MCF 10A (cell line): ENCODE measurements at regions not wholly inside any gene's neighbourhood (a gene's known extent, or its start where the extent isn't known, plus 50 kb on each side); places are given as distances from the start of the nearest gene placed in this dataset.

ENCODE experiments used
- BruUV-seq: library from RNA; stranded (reverse); fragments of 400-500 nt; replicated peaks from 2 replicates; lab custom pipeline; 2021; lab: Mats Ljungman, UMichigan
- CTCF ChIA-PET: fragments of 300-600 bp; sonication (Branson Sonifier 250); formaldehyde crosslinking; extraction: SDS; loops from one replicate; lab custom pipeline; 2021; ENCODE audit warnings: antibody characterized with exemption, inconsistent platforms; lab: Yijun Ruan, JAX
- POLR2A ChIA-PET: fragments of 300-600, 350-650 bp; sonication (Branson Sonifier 250); formaldehyde crosslinking; extraction: SDS; loops from one replicate; lab custom pipeline; 2020; ENCODE audit warnings: antibody characterized with exemption, inconsistent platforms; lab: Yijun Ruan, JAX
- DNase-seq: peaks from one replicate; pipeline ENCODE4 v3.0.0-alpha.2; 2018; ENCODE audit not compliant: unreplicated experiment
- H3K27ac Mint-ChIP-seq: one replicate; pipeline ENCODE4 v1.8.0; 2022; ENCODE audit warnings: mild to moderate bottlenecking, low read depth, mixed read lengths; ENCODE audit not compliant: unreplicated experiment
- H3K27me3 Mint-ChIP-seq: one replicate; pipeline ENCODE4 v1.8.0; 2022; ENCODE audit warnings: mixed read lengths; ENCODE audit not compliant: insufficient read depth, unreplicated experiment
- H3K36me3 Mint-ChIP-seq: one replicate; pipeline ENCODE4 v1.8.0; 2022; ENCODE audit warnings: mild to moderate bottlenecking, moderate library complexity, mixed read lengths; ENCODE audit not compliant: insufficient read depth, unreplicated experiment
- H3K4me1 Mint-ChIP-seq: one replicate; pipeline ENCODE4 v1.8.0; 2022; ENCODE audit warnings: mixed read lengths; ENCODE audit not compliant: insufficient read depth, unreplicated experiment
- H3K4me3 Mint-ChIP-seq: one replicate; pipeline ENCODE4 v1.8.0; 2022; ENCODE audit warnings: mild to moderate bottlenecking, moderate library complexity, mixed read lengths; ENCODE audit not compliant: unreplicated experiment
- H3K9me3 Mint-ChIP-seq: one replicate; pipeline ENCODE4 v1.8.0; 2022; ENCODE audit warnings: mixed read lengths; ENCODE audit not compliant: unreplicated experiment
- intact Hi-C: fragments of 100-400 bp; cut with micrococcal nuclease; formaldehyde crosslinking; loops from 2 replicates; pipeline ENCODE4 v1.14.1; 2022
- TF ChIP-seq, protein P1 (sequence below): fragments of 200-600 bp; IDR thresholded peaks from one replicate; pipeline ENCODE4 v1.8.0; 2022; ENCODE audit warnings: antibody characterized with exemption, mild to moderate bottlenecking; ENCODE audit not compliant: unreplicated experiment

DNA sequence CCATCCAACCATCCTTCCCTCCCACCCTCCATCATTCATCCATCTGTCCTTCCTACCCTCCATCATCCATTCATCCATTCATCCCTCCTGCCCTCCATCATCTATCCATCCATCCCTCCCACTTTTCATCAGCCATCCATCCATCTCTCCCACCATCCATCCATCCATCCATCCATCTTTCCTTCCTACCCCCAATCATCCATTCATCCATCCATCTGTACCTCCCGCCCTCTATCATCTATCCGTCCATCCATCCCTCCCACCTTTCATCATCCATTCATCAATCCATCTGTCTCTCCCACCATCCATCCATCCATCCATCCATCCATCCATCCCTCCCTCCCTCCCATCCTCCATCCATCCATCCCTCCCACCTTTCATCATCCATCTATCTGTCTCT is 968.8 kb downstream of the BRD1 start:
- TF ChIP-seq, protein P1, sequence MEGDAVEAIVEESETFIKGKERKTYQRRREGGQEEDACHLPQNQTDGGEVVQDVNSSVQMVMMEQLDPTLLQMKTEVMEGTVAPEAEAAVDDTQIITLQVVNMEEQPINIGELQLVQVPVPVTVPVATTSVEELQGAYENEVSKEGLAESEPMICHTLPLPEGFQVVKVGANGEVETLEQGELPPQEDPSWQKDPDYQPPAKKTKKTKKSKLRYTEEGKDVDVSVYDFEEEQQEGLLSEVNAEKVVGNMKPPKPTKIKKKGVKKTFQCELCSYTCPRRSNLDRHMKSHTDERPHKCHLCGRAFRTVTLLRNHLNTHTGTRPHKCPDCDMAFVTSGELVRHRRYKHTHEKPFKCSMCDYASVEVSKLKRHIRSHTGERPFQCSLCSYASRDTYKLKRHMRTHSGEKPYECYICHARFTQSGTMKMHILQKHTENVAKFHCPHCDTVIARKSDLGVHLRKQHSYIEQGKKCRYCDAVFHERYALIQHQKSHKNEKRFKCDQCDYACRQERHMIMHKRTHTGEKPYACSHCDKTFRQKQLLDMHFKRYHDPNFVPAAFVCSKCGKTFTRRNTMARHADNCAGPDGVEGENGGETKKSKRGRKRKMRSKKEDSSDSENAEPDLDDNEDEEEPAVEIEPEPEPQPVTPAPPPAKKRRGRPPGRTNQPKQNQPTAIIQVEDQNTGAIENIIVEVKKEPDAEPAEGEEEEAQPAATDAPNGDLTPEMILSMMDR: no peak
- DNase-seq: no peak
- Mint-ChIP-seq H3K27me3 (no peaks in the 10 kb centered on the region), H3K36me3 (no peaks in the 10 kb centered on the region), H3K4me3 (no peak overlapping the region), H3K27ac (no peak overlapping the region), H3K4me1 (no peaks in the 10 kb centered on the region), H3K9me3 (peaks cover 60% of the 10 kb centered on the region)
- ChIA-PET POLR2A (no interaction called here), CTCF (no interaction called here)
- BruUV-seq: no TSS peak
- intact Hi-C loops: no loop called here

DNA sequence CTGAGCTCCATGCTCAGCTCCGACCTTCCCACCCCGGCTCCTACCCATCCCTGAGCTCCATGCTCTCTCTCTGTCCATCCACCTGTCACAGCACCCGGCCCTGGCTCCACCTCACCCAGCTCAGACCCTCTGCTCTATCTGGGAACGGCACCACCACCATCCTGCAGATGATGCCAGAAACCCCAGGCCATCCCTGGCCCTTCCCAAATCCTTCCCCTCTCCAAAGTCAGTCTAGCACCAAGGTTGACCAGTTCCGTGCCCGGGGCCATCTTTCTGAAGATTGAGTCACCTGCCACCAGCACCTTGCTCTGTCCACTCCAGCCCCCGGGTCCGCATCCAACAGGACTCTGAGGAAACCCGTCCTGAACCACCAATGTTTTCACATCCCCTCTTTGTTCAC is 969.6 kb downstream of the BRD1 start:
- DNase-seq: no peak
- ChIA-PET POLR2A (no interaction called here), CTCF (interaction anchor here (1.1 kb wide), 1 partner anchor 61 kb away, joined by 3 read pairs; no protein-coding TSS in a partner anchor)
- no peaks in the 10 kb centered on the region for H3K36me3 Mint-ChIP-seq
- no TSS peak for BruUV-seq
- no peaks in the 10 kb centered on the region for H3K4me1 Mint-ChIP-seq
- TF ChIP-seq, protein P1: no peak
- H3K27ac Mint-ChIP-seq: no peak overlapping the region
- peaks cover 67% of the 10 kb centered on the region for H3K9me3 Mint-ChIP-seq
- H3K27me3 Mint-ChIP-seq: no peaks in the 10 kb centered on the region
- H3K4me3 Mint-ChIP-seq: no peak overlapping the region
- intact Hi-C loops: no loop called here

DNA sequence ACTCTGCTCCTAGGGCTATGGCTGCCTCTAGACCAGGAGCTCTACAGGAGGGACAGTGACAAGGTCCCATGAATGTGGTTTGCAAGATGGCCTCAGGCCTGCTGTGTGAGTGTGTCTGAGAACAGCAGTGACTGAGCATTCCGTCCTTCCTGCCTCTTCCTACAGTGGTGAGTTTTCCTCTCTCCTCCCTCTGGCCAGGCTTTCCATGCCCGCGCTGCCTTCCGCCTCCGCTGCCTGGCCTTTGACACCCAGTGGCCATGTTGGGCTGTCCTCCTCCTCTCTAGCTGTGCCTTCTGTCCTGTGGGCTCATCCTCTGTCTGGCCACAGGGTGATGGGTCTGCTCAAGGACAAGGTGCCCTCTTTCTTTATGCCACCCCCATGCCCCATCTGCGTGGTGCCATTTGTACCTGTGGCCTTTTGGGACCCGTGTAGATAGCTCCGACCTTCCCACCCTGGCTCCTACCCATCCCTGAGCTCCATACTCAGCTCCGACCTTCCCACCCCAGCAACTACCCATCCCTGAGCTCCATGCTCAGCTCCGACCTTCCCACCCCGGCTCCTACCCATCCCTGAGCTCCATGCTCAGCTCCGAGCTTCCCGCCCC is 970.4 kb downstream of the BRD1 start:
- ChIA-PET POLR2A (no interaction called here), CTCF (interaction anchor here (1.1 kb wide), 1 partner anchor 62 kb away, joined by 3 read pairs; no protein-coding TSS in a partner anchor)
- Mint-ChIP-seq H3K27me3 (no peaks in the 10 kb centered on the region), H3K36me3 (no peaks in the 10 kb centered on the region), H3K9me3 (peaks cover 67% of the 10 kb centered on the region), H3K4me1 (no peaks in the 10 kb centered on the region), H3K27ac (no peak overlapping the region), H3K4me3 (no peak overlapping the region)
- no TSS peak for BruUV-seq
- intact Hi-C loops: no loop called here
- TF ChIP-seq, protein P1: no peak
- no peak for DNase-seq

DNA sequence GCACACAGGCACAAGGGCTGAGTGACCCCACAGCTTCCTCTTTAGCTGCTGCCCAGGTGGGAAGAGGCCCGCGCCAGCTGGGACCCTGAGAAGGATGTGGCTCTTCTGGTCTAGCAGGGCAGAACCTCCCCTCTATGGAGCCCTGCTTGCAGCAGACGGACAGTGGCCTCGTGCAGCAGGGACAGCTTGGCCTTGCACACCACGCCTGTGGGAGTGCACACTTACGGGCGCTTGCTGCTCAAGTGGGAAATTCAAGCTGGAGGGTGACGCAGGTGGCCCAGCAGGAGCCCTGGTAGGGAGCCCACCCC is 971.4 kb downstream of the BRD1 start:
- no peaks in the 10 kb centered on the region for H3K36me3 Mint-ChIP-seq
- no TSS peak for BruUV-seq
- intact Hi-C loops: no loop called here
- POLR2A ChIA-PET: no interaction called here
- H3K4me1 Mint-ChIP-seq: no peaks in the 10 kb centered on the region
- peaks cover 72% of the 10 kb centered on the region for H3K9me3 Mint-ChIP-seq
- H3K4me3 Mint-ChIP-seq: no peak overlapping the region
- H3K27me3 Mint-ChIP-seq: no peaks in the 10 kb centered on the region
- TF ChIP-seq, protein P1: no peak
- CTCF ChIA-PET: no interaction called here
- no peak for DNase-seq
- no peak overlapping the region for H3K27ac Mint-ChIP-seq
